WTC11 (cell line): ENCODE measurements at regions not wholly inside any gene's neighbourhood (a gene's known extent, or its start where the extent isn't known, plus 50 kb on each side); places are given as distances from the start of the nearest gene placed in this dataset.

Experiments
- ATAC-seq: fragments of 200-7000 bp; cut with Tn5 transposase; 2 replicates; pipeline ENCODE4 v1.10.0; 2021; ENCODE audit warnings: mild to moderate bottlenecking, moderate library complexity
- CTCF ChIA-PET: fragments of 300-600 bp; sonication (Branson Sonifier 250); formaldehyde crosslinking; loops from one replicate; lab custom pipeline; 2021; ENCODE audit warnings: antibody characterized with exemption; lab: Charles Lee
- POLR2A ChIA-PET: fragments of 350-600 bp; sonication (Branson Sonifier 250); formaldehyde crosslinking; loops from one replicate; lab custom pipeline; 2021; ENCODE audit warnings: antibody characterized with exemption; lab: Charles Lee
- DNase-seq: peaks from one replicate; pipeline ENCODE4 v3.0.0; 2021; ENCODE audit warnings: low spot score
- H3K27ac Mint-ChIP-seq: 2 replicates; pipeline ENCODE4 v1.8.0; 2021; ENCODE audit warnings: mixed read lengths
- H3K27me3 Mint-ChIP-seq: 2 replicates; pipeline ENCODE4 v1.8.0; 2021; ENCODE audit warnings: low read depth, mild to moderate bottlenecking, moderate library complexity, mixed read lengths
- H3K36me3 Mint-ChIP-seq: 2 replicates; pipeline ENCODE4 v1.8.0; 2021; ENCODE audit warnings: mixed read lengths
- H3K4me1 Mint-ChIP-seq: 2 replicates; pipeline ENCODE4 v1.8.0; 2022; ENCODE audit warnings: mixed read lengths
- H3K4me3 Mint-ChIP-seq: 2 replicates; pipeline ENCODE4 v1.8.0; 2021; ENCODE audit warnings: mild to moderate bottlenecking, moderate library complexity, mixed read lengths
- H3K9me3 Mint-ChIP-seq: 2 replicates; pipeline ENCODE4 v1.8.0; 2021; ENCODE audit warnings: mixed read lengths
- CDX4 ChIP-seq: fragments of 250-450 bp; sonication (Bioruptor Pico); IDR thresholded peaks from 2 replicates; pipeline ENCODE4 v1.9.0; 2021; ENCODE audit warnings: moderate library complexity, mild to moderate bottlenecking, inconsistent platforms, borderline replicate concordance
- CTCF ChIP-seq: fragments of 200-600 bp; IDR thresholded peaks from 2 replicates; pipeline ENCODE4 v1.8.0; 2022; ENCODE audit warnings: antibody characterized with exemption
- E2F4 ChIP-seq: sonication (generic); formaldehyde crosslinking; IDR thresholded peaks from 2 replicates; pipeline ENCODE4 v1.8.1; 2022; ENCODE audit warnings: low read depth, mild to moderate bottlenecking, moderate library complexity, missing genetic modification reagents, borderline replicate concordance
- ESRRA ChIP-seq: sonication (generic); formaldehyde crosslinking; IDR thresholded peaks from 2 replicates; pipeline ENCODE4 v1.8.1; 2022; ENCODE audit warnings: mild to moderate bottlenecking, missing genetic modification reagents, borderline replicate concordance
- GABPB1 ChIP-seq: sonication (generic); formaldehyde crosslinking; IDR thresholded peaks from 2 replicates; pipeline ENCODE4 v1.8.1; 2023; ENCODE audit warnings: mild to moderate bottlenecking, missing genetic modification reagents
- GTF2I ChIP-seq: fragments of 250-450 bp; sonication (Bioruptor Pico); conservative IDR thresholded peaks from 2 replicates; pipeline ENCODE4 v1.4.0; 2021; ENCODE audit warnings: mild to moderate bottlenecking
- KAT7 ChIP-seq: sonication (generic); formaldehyde crosslinking; IDR thresholded peaks from 2 replicates; pipeline ENCODE4 v1.8.1; 2023; ENCODE audit warnings: missing genetic modification reagents, mild to moderate bottlenecking, borderline replicate concordance
- MAX ChIP-seq: sonication (generic); formaldehyde crosslinking; IDR thresholded peaks from 2 replicates; pipeline ENCODE4 v1.8.0; 2022; ENCODE audit warnings: mild to moderate bottlenecking, missing genetic modification reagents
- MLX ChIP-seq: sonication (generic); formaldehyde crosslinking; IDR thresholded peaks from 2 replicates; pipeline ENCODE4 v1.8.1; 2023; ENCODE audit warnings: mild to moderate bottlenecking, missing genetic modification reagents, moderate library complexity
- NR2C2 ChIP-seq: sonication (generic); formaldehyde crosslinking; IDR thresholded peaks from 2 replicates; pipeline ENCODE4 v1.8.0; 2022; ENCODE audit warnings: mild to moderate bottlenecking, missing genetic modification reagents
- NR3C1 ChIP-seq: sonication (generic); formaldehyde crosslinking; conservative IDR thresholded peaks from 2 replicates; pipeline ENCODE4 v1.8.1; 2023; ENCODE audit warnings: low read depth, mild to moderate bottlenecking, missing genetic modification reagents
- OVOL2 ChIP-seq: fragments of 250-450 bp; sonication (Bioruptor Pico); IDR thresholded peaks from 2 replicates; pipeline ENCODE4 v1.9.0; 2021; ENCODE audit warnings: mild to moderate bottlenecking, borderline replicate concordance
- SP1 ChIP-seq: sonication (generic); formaldehyde crosslinking; conservative IDR thresholded peaks from 2 replicates; pipeline ENCODE4 v1.8.1; 2022; ENCODE audit warnings: missing genetic modification reagents
- TEAD4 ChIP-seq: sonication (generic); formaldehyde crosslinking; IDR thresholded peaks from 2 replicates; pipeline ENCODE4 v1.8.0; 2022; ENCODE audit warnings: mild to moderate bottlenecking, missing genetic modification reagents
- TP53 ChIP-seq: sonication (generic); formaldehyde crosslinking; IDR thresholded peaks from 2 replicates; pipeline ENCODE4 v1.8.1; 2023; ENCODE audit warnings: mild to moderate bottlenecking, missing genetic modification reagents
- ZNF423 ChIP-seq: fragments of 250-450 bp; sonication (Bioruptor Pico); IDR thresholded peaks from 2 replicates; pipeline ENCODE4 v2.1.2; 2022; ENCODE audit warnings: mild to moderate bottlenecking, moderate library complexity
- ZNF671 ChIP-seq: fragments of 250-450 bp; sonication (Bioruptor Pico); IDR thresholded peaks from 2 replicates; pipeline ENCODE4 v1.8.0; 2021; ENCODE audit warnings: mild to moderate bottlenecking
- ZSCAN18 ChIP-seq: fragments of 250-450 bp; sonication (Bioruptor Pico); IDR thresholded peaks from 2 replicates; pipeline ENCODE4 v2.1.2; 2022; ENCODE audit warnings: mild to moderate bottlenecking, moderate library complexity
- TF ChIP-seq, protein P1 (sequence below): sonication (generic); formaldehyde crosslinking; IDR thresholded peaks from 2 replicates; pipeline ENCODE4 v1.8.1; 2023; ENCODE audit warnings: mild to moderate bottlenecking, moderate library complexity, missing genetic modification reagents
- TF ChIP-seq, protein P2 (sequence below): sonication (generic); formaldehyde crosslinking; IDR thresholded peaks from 2 replicates; pipeline ENCODE4 v1.8.1; 2022; ENCODE audit warnings: mild to moderate bottlenecking, missing genetic modification reagents, moderate library complexity, borderline replicate concordance
- TF ChIP-seq, protein P3 (sequence below): sonication (generic); formaldehyde crosslinking; IDR thresholded peaks from 2 replicates; pipeline ENCODE4 v1.8.1; 2022; ENCODE audit warnings: low read depth, missing genetic modification reagents, borderline replicate concordance

DNA sequence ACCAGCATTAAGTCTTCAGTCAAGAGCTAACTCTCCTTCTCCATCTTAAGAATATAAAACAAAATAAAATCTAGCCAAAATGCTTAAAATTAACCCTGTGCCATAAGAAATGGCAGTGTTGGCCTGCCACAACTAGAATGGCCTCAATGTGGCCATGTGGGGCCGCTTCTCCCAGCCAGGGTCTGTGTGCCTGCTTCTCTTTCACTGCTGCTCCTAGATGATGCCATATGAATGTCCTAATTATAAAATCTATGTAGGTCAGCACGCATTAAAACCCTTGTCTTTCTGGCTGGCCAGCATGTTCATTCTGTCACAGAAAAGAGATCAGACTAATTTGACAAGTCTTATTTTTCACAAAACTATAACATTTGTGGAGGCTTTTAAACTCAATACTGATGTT, 102.6 kb downstream of the C6orf118 start (continued):
- TF ChIP-seq ZSCAN18: no peak
- TF ChIP-seq, all 79 proteins: peak for 0

GRCh38 chr6:165205632-165206031, 103.8 kb downstream of the C6orf118 start:
- ATAC-seq (no peak), DNase-seq (no peak)
- TF ChIP-seq CTCF: no peak
- TF ChIP-seq SP1 (CRISPR knock-in tag): no peak
- no peak for TF ChIP-seq OVOL2 (CRISPR knock-in tag)
- TF ChIP-seq KAT7 (CRISPR knock-in tag): no peak
- no peak for TF ChIP-seq CDX4
- TF ChIP-seq, protein P1, sequence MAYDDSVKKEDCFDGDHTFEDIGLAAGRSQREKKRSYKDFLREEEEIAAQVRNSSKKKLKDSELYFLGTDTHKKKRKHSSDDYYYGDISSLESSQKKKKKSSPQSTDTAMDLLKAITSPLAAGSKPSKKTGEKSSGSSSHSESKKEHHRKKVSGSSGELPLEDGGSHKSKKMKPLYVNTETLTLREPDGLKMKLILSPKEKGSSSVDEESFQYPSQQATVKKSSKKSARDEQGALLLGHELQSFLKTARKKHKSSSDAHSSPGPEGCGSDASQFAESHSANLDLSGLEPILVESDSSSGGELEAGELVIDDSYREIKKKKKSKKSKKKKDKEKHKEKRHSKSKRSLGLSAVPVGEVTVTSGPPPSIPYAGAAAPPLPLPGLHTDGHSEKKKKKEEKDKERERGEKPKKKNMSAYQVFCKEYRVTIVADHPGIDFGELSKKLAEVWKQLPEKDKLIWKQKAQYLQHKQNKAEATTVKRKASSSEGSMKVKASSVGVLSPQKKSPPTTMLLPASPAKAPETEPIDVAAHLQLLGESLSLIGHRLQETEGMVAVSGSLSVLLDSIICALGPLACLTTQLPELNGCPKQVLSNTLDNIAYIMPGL (CRISPR knock-in tag): no peak
- no peak for TF ChIP-seq TEAD4 (CRISPR knock-in tag)
- TF ChIP-seq GABPB1: no peak
- TF ChIP-seq MAX: no peak
- TF ChIP-seq ESRRA: no peak
- TF ChIP-seq E2F4 (CRISPR knock-in tag): no peak
- TF ChIP-seq ZNF423 (CRISPR knock-in tag): no peak
- TF ChIP-seq NR2C2 (CRISPR knock-in tag): no peak
- TF ChIP-seq ZNF671 (CRISPR knock-in tag): no peak
- TF ChIP-seq GTF2I: no peak
- TF ChIP-seq, protein P2, sequence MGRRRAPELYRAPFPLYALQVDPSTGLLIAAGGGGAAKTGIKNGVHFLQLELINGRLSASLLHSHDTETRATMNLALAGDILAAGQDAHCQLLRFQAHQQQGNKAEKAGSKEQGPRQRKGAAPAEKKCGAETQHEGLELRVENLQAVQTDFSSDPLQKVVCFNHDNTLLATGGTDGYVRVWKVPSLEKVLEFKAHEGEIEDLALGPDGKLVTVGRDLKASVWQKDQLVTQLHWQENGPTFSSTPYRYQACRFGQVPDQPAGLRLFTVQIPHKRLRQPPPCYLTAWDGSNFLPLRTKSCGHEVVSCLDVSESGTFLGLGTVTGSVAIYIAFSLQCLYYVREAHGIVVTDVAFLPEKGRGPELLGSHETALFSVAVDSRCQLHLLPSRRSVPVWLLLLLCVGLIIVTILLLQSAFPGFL (CRISPR knock-in tag): no peak
- no peak for TF ChIP-seq MLX (CRISPR knock-in tag)
- TF ChIP-seq, protein P3, sequence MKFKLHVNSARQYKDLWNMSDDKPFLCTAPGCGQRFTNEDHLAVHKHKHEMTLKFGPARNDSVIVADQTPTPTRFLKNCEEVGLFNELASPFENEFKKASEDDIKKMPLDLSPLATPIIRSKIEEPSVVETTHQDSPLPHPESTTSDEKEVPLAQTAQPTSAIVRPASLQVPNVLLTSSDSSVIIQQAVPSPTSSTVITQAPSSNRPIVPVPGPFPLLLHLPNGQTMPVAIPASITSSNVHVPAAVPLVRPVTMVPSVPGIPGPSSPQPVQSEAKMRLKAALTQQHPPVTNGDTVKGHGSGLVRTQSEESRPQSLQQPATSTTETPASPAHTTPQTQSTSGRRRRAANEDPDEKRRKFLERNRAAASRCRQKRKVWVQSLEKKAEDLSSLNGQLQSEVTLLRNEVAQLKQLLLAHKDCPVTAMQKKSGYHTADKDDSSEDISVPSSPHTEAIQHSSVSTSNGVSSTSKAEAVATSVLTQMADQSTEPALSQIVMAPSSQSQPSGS (CRISPR knock-in tag): no peak
- no peak for TF ChIP-seq TP53
- no peak for TF ChIP-seq NR3C1 (CRISPR knock-in tag)
- TF ChIP-seq, all 79 proteins: peak for 0
- POLR2A ChIA-PET: no interaction called here
- no peaks in the 10 kb centered on the region for H3K27me3 Mint-ChIP-seq
- H3K9me3 Mint-ChIP-seq: peaks cover 27% of the 10 kb centered on the region
- no peaks in the 10 kb centered on the region for H3K36me3 Mint-ChIP-seq
- no peak overlapping the region for H3K4me3 Mint-ChIP-seq
- no peak overlapping the region for H3K27ac Mint-ChIP-seq
- H3K4me1 Mint-ChIP-seq: no peaks in the 10 kb centered on the region
- CTCF ChIA-PET: no interaction called here
